Mesothelial cell of epicardium (in vitro differentiated cells): ENCODE measurements at regions not wholly inside any gene's neighbourhood (a gene's known extent, or its start where the extent isn't known, plus 50 kb on each side); places are given as distances from the start of the nearest gene placed in this dataset.

ENCODE experiments used
- DNase-seq, 2 experiments: peaks; one replicate each; pipeline ENCODE4 v3.0.0; 2021; ENCODE audit warnings: low spot score in 2 of 2; ENCODE audit not compliant: unreplicated experiment in 2 of 2
- H3K27ac Mint-ChIP-seq: 2 replicates; pipeline ENCODE4 v1.8.0; 2021; ENCODE audit warnings: mixed read lengths
- H3K27me3 Mint-ChIP-seq: 2 replicates; pipeline ENCODE4 v1.8.0; 2021; ENCODE audit warnings: low read depth, mixed read lengths
- H3K36me3 Mint-ChIP-seq: 2 replicates; pipeline ENCODE4 v1.8.0; 2021; ENCODE audit warnings: mixed read lengths
- H3K4me1 Mint-ChIP-seq: 2 replicates; pipeline ENCODE4 v1.8.0; 2021; ENCODE audit warnings: mixed read lengths
- H3K4me3 Mint-ChIP-seq: 2 replicates; pipeline ENCODE4 v1.8.0; 2021; ENCODE audit warnings: mild to moderate bottlenecking, moderate library complexity, mixed read lengths
- H3K9me3 Mint-ChIP-seq: 2 replicates; pipeline ENCODE4 v1.8.0; 2021; ENCODE audit warnings: mixed read lengths
- TF ChIP-seq, protein P1 (sequence below): fragments of 200-600 bp; sonication (generic); IDR thresholded peaks from one replicate; pipeline ENCODE4 v1.5.0; 2021; ENCODE audit warnings: antibody characterized with exemption; ENCODE audit not compliant: unreplicated experiment

DNA sequence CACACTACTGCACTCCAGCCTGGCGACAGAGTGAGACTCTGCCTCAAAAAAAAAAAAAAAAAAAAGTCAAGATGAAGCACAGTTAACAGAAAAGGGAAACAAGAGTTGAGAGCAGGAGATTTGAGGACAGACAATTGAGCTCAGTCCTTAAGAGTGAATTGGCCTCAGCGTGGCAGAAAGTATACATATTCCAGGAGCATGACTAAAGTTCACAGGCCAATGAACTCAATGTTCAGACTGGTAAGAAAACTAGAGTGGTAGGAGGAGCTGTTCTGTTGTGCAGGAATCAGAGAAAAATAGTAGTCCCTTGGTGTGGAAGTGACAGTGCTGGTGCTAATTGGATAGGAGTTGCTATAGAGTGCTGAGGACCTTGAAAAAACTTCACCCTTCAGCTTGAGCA is 60.0 kb downstream of the NRN1 start:
- H3K27ac Mint-ChIP-seq, result no peak overlapping the region
- no peak for DNase-seq
- TF ChIP-seq, protein P1, sequence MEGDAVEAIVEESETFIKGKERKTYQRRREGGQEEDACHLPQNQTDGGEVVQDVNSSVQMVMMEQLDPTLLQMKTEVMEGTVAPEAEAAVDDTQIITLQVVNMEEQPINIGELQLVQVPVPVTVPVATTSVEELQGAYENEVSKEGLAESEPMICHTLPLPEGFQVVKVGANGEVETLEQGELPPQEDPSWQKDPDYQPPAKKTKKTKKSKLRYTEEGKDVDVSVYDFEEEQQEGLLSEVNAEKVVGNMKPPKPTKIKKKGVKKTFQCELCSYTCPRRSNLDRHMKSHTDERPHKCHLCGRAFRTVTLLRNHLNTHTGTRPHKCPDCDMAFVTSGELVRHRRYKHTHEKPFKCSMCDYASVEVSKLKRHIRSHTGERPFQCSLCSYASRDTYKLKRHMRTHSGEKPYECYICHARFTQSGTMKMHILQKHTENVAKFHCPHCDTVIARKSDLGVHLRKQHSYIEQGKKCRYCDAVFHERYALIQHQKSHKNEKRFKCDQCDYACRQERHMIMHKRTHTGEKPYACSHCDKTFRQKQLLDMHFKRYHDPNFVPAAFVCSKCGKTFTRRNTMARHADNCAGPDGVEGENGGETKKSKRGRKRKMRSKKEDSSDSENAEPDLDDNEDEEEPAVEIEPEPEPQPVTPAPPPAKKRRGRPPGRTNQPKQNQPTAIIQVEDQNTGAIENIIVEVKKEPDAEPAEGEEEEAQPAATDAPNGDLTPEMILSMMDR, result no peak
- H3K27me3 Mint-ChIP-seq, result peaks cover 39% of the 10 kb centered on the region
- H3K9me3 Mint-ChIP-seq, result peaks cover 22% of the 10 kb centered on the region
- H3K4me1 Mint-ChIP-seq, result no peaks in the 10 kb centered on the region
- H3K36me3 Mint-ChIP-seq, result no peaks in the 10 kb centered on the region
- H3K4me3 Mint-ChIP-seq, result no peak overlapping the region

DNA sequence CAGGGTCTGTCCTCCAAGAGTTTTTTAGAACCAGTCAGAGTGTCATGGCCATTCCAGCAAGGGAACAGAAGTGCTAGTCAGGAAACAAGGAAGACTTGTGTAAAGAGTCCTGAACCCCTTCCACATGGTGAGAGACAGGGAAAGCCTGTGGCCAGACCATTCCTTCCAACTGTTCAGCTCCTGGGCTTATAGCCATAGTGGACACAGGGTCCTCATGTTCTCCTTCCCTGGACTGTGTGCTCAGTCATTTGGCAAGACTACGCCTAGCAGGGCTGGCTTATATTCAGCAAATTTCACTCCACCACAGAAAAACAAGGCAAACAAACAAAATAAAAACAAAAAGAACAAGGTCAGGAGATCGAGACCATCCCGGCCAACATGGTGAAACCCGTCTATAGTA is 60.5 kb downstream of the NRN1 start:
- H3K9me3 Mint-ChIP-seq, result peaks cover 24% of the 10 kb centered on the region
- DNase-seq, result no peak
- TF ChIP-seq, protein P1, result no peak
- H3K36me3 Mint-ChIP-seq, result no peaks in the 10 kb centered on the region
- H3K4me1 Mint-ChIP-seq, result no peaks in the 10 kb centered on the region
- no peak overlapping the region for H3K27ac Mint-ChIP-seq
- peaks cover 34% of the 10 kb centered on the region for H3K27me3 Mint-ChIP-seq
- no peak overlapping the region for H3K4me3 Mint-ChIP-seq

DNA sequence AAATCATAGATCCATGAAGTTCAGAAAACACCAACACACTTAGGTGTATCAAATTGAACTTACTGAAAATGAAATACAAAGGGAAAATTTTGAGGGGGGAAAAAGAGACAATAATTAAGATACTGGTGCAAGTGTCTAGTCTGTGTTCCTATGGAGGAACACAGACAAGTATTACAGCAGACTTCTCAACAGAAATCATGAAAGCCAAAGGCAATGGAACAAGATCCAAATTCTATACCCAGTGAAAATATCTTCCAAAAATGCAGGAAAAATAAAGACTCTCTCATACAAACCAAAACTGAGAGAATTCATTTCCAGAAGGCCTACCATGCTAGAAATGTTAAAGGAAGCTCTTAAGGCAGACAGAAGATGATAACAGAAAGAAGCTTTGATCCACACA is 63.1 kb downstream of the NRN1 start:
- TF ChIP-seq, protein P1, result no peak
- no peak for DNase-seq
- H3K27ac Mint-ChIP-seq, result no peak overlapping the region
- H3K36me3 Mint-ChIP-seq, result no peaks in the 10 kb centered on the region
- peaks cover 22% of the 10 kb centered on the region for H3K27me3 Mint-ChIP-seq
- peaks cover 28% of the 10 kb centered on the region for H3K9me3 Mint-ChIP-seq
- no peaks in the 10 kb centered on the region for H3K4me1 Mint-ChIP-seq
- H3K4me3 Mint-ChIP-seq, result no peak overlapping the region

DNA sequence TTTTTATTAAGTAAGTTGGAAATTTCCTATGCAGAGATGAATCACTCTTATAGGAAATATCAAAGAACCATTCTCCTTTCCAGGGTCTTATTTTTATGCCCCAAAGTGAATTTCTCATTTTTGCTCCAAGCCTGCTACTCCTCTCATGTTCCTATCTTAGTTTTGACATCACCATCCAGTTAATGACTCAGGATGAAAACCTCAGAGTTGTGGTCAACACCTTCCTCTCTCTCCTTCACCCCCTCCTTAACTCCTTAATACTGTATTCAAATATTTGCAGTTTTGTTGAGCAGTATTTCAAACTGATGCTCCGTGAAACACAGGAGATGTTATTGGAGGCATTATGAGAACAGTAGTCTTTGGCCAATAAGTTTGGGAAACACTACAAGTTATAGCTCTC is 64.1 kb downstream of the NRN1 start:
- peaks cover 28% of the 10 kb centered on the region for H3K9me3 Mint-ChIP-seq
- DNase-seq, result no peak
- TF ChIP-seq, protein P1, result no peak
- no peaks in the 10 kb centered on the region for H3K36me3 Mint-ChIP-seq
- H3K27ac Mint-ChIP-seq, result no peak overlapping the region
- H3K27me3 Mint-ChIP-seq, result peaks cover 18% of the 10 kb centered on the region
- no peaks in the 10 kb centered on the region for H3K4me1 Mint-ChIP-seq
- no peak overlapping the region for H3K4me3 Mint-ChIP-seq

DNA sequence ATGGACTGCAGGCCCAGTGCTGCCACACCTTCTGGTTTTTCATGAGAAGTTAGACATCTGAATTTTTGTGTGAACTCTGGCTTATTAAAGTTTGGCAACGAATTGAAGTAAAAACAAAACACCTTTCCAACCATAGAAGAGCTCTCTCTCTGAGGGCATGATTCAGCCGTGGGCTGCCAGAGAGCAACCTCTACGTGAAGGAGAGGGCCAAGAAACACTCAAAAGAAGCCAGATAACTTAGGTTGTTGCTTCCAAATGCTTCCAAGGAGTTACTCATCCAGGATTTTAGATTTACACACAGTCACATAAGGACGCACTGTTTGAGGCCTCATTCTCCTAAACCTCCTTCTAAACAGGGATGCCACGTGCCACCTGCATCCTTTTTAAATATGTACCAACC is 65.5 kb downstream of the NRN1 start:
- Mint-ChIP-seq H3K27ac (no peak overlapping the region), H3K4me3 (no peak overlapping the region), H3K27me3 (peaks cover 14% of the 10 kb centered on the region), H3K36me3 (no peaks in the 10 kb centered on the region), H3K9me3 (peaks cover 28% of the 10 kb centered on the region), H3K4me1 (no peaks in the 10 kb centered on the region)
- no peak for DNase-seq
- TF ChIP-seq, protein P1, result no peak

DNA sequence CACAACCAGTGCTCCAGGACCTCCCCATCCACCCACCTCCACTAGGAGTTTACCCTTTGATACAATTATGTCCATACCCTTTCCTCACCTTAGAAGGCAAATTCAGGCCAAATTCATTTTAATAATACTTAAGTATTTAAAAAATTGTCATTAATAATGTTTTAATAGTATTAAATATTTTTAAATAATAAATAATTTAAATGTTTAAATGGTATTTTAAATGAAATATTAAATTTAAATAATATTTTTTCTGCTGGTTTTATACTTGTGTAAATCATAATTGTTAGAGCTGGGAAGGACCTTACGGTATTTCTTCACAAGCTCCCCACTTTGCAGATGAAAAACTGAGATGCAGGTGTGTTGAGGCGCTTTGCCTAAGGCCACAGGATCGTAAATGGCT is 67.8 kb downstream of the NRN1 start:
- Mint-ChIP-seq H3K27ac (no peak overlapping the region), H3K9me3 (peaks cover 22% of the 10 kb centered on the region), H3K27me3 (peaks cover 19% of the 10 kb centered on the region), H3K4me3 (no peak overlapping the region), H3K36me3 (no peaks in the 10 kb centered on the region), H3K4me1 (no peaks in the 10 kb centered on the region)
- TF ChIP-seq, protein P1, result no peak
- DNase-seq, result no peak
